ENCODE measurements at regions not wholly inside any gene's neighbourhood (a gene's known extent, or its start where the extent isn't known, plus 50 kb on each side); places are given as distances from the start of the nearest gene placed in this dataset.
A peak's percentile ranks its signal among the peaks of the same experiment; 100 is the strongest.

DNA sequence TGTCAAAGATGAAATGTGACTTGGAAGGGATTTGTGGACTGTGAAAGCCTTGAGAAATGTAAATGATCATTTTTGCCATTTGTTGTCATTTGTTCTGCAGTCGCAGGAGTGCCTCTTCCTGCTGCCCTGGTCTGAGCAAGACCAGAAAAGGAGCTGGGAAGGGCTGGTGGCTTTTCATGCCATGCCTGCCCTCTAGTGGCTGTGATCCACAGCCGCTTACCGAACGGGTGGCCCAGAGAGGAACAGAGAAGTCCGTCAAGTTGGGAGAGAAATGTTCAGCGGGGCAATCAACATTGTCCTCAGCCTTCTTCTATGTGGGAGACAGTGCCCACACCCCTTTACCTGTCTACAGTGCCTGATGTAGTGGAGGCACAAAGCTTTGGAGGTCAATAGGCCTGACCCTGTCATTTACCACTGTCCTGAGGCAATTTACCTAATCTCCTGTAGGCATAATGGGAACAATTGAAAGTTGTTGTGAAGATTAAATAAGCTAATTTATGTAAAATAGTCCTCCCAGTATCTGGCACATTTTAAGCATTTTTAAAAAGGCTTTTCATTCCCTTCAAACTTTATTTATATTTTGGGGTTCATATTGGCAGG is 224.5 kb downstream of the B3GLCT start:
- Histone ChIP-seq H4K8ac (ENCODE audit: extremely low read depth, insufficient read depth, low read length) (no peak overlapping the region), H2BK12ac (ENCODE audit: low read depth, low read length) (no peak overlapping the region), H3K36me3 (ENCODE audit: control insufficient read depth in 2 of 4, insufficient read depth in 4 of 4, low read length in 3 of 4) (no peaks in the 10 kb centered on the region), H3K14ac (ENCODE audit: insufficient read length) (no peak overlapping the region), H2AK5ac (ENCODE audit: low read depth, low read length) (no peak overlapping the region), H3K4me3 (ENCODE audit: extremely low read depth in 1 of 4, insufficient read depth in 2 of 4, low read depth in 3 of 4, low read length in 4 of 4) (no peak overlapping the region), H2BK15ac (ENCODE audit: low read length) (no peak overlapping the region), H3K27ac (ENCODE audit: low read depth, low read length) (no peak overlapping the region), H3K79me1 (ENCODE audit: low read depth, low read length) (no peaks in the 10 kb centered on the region), H3K79me2 (ENCODE audit: control insufficient read depth in 1 of 2, insufficient read depth in 2 of 2, low read length in 2 of 2) (no peaks in the 10 kb centered on the region), H2BK20ac (ENCODE audit: low read length) (no peak overlapping the region), H4K20me1 (replicated peaks in 1 of 2; ENCODE audit: control insufficient read depth in 1 of 2, insufficient read depth in 2 of 2, low read length in 2 of 2) (no peaks in the 10 kb centered on the region), H3K9me3 (ENCODE audit: insufficient read depth in 2 of 2, low read depth in 1 of 2, low read length in 1 of 2) (no peaks in the 10 kb centered on the region), H3K4me2 (ENCODE audit: insufficient read depth in 1 of 2, low read depth in 2 of 2, low read length in 2 of 2) (peak overlapping the region in 1 of 2 experiments; percentile 15; a peak in 1 of 4 replicates), H2BK120ac (replicated peaks; ENCODE audit: low read depth, low read length) (no peak overlapping the region), H3K56ac (replicated peaks; ENCODE audit: insufficient read length, low read depth, low read length) (no peak overlapping the region), H3K4ac (replicated peaks; ENCODE audit: insufficient read length, low read depth, low read length) (no peak overlapping the region), H4K5ac (ENCODE audit: insufficient read length, low read depth, low read length) (no peak overlapping the region), H4K91ac (replicated peaks; ENCODE audit: insufficient read length, low read length) (no peak overlapping the region), H2AFZ (ENCODE audit: low read length) (no peak overlapping the region), H3K18ac (ENCODE audit: extremely low read depth, low read length) (no peak overlapping the region), H3K4me1 (replicated peaks in 1 of 4; ENCODE audit: control insufficient read depth in 3 of 4, insufficient read depth in 4 of 4, low read length in 3 of 4) (peaks cover 0 to 5% (median 0%) of the 10 kb centered on the region in 4 experiments; a peak in 1 of 7 replicates), H3K27me3 (replicated peaks in 1 of 4; ENCODE audit: control insufficient read depth in 3 of 4, extremely low read depth in 1 of 4, insufficient read depth in 3 of 4, low read length in 3 of 4) (no peaks in the 10 kb centered on the region), H2BK5ac (ENCODE audit: low read depth, low read length) (no peak overlapping the region), H3K23me2 (ENCODE audit: low read depth, low read length) (no peaks in the 10 kb centered on the region), H3K9ac (replicated peaks in 1 of 4; ENCODE audit: extremely low read depth in 1 of 4, low read depth in 3 of 4, low read length in 3 of 4) (no peak overlapping the region), H3K23ac (ENCODE audit: insufficient read length) (no peak overlapping the region)
- peak; percentile 93 to 95 for TF ChIP-seq RAD21 (IDR thresholded peaks at IDR 0.05 in 1 of 2, conservative IDR thresholded peaks at IDR 0.05 in 1 of 2; ENCODE audit: low read depth in 2 of 2, low read length in 2 of 2)
- no peak for TF ChIP-seq GABPA (IDR thresholded peaks at IDR 0.05; ENCODE audit: borderline replicate concordance, insufficient read depth, low read length)
- peak; percentile 88 to 97 (median 91) for TF ChIP-seq CTCF (IDR thresholded peaks at IDR 0.05; ENCODE audit: control extremely low read depth in 1 of 3, insufficient read depth in 1 of 3, low read depth in 1 of 3, low read length in 3 of 3)
- DNase-seq (ENCODE audit: low read depth in 1 of 2, low spot score in 2 of 2), result peak; percentile 44 to 75
- 13% methylated on average over 6 of the region's 6 CpGs; no CpG with 5 or more reads in 1 of the 2 experiments for WGBS, 2 experiments (ENCODE audit: extremely low coverage in 1 of 2, insufficient coverage in 1 of 2, insufficient read length in 1 of 2, insufficient replicate concordance in 2 of 2, low coverage in 1 of 2, low lambda C conversion rate in 2 of 2, missing lambda C conversion rate in 1 of 2)
- POLR2A ChIA-PET (ENCODE audit: partially characterized antibody), result interaction anchor here (0.6 to 0.9 kb wide), 2 partner anchors 164 to 256 kb away, joined by 3 read pairs; no protein-coding TSS in a partner anchor
- peak; percentile 85 for FAIRE-seq
- CTCF ChIA-PET (ENCODE audit: partially characterized antibody), result interaction anchor here (0.6 to 10.4 kb wide), 31 partner anchors 9 to 557 kb away, joined by 3 to 114 read pairs (median 4); no protein-coding TSS in a partner anchor
